ENCODE measurements at regions not wholly inside any gene's neighbourhood (a gene's known extent, or its start where the extent isn't known, plus 50 kb on each side); places are given as distances from the start of the nearest gene placed in this dataset.

- TF ChIP-seq ZNF518B (CRISPR knock-in tag; IDR thresholded peaks at IDR 0.05), result no peak
- TF ChIP-seq SREBF1 (IDR thresholded peaks at IDR 0.05; ENCODE audit: borderline replicate concordance, low read depth, low read length), result no peak
- TF ChIP-seq POLR2AphosphoS5 (IDR thresholded peaks at IDR 0.05; ENCODE audit: control insufficient read depth, insufficient read depth, low read depth, low read length), result no peak
- TF ChIP-seq JUNB (CRISPR knock-in tag; conservative IDR thresholded peaks at IDR 0.05), result no peak
- TF ChIP-seq POLR2A (conservative IDR thresholded peaks at IDR 0.05), result no peak
- no peak for TF ChIP-seq JUN (IDR thresholded peaks at IDR 0.05; ENCODE audit: borderline replicate concordance, low read depth, low read length)
- TF ChIP-seq JUN (CRISPR knock-in tag; IDR thresholded peaks at IDR 0.05; ENCODE audit: borderline replicate concordance), result no peak
- no peak for TF ChIP-seq ZFX (CRISPR knock-in tag; IDR thresholded peaks at IDR 0.05)
- TF ChIP-seq ZBTB43 (CRISPR knock-in tag; IDR thresholded peaks at IDR 0.05), result no peak
- TF ChIP-seq RFX5 (IDR thresholded peaks at IDR 0.05; ENCODE audit: low read depth, low read length), result no peak
- TF ChIP-seq NONO (IDR thresholded peaks at IDR 0.05; ENCODE audit: low read depth in 2 of 2, low read length in 1 of 2), result no peak
- TF ChIP-seq ATF4 (CRISPR knock-in tag; IDR thresholded peaks at IDR 0.05), result no peak
- no peak for TF ChIP-seq MXI1 (IDR thresholded peaks at IDR 0.05; ENCODE audit: low read depth, low read length)
- no peak for TF ChIP-seq ZBTB49 (CRISPR knock-in tag; IDR thresholded peaks at IDR 0.05; ENCODE audit: borderline replicate concordance)
Observed at GRCh38 chr2:8065191-8065590, 616.7 kb upstream of the ID2 start.

All from K562 (cell line).